Liver (tissue), 8 donors: ENCODE measurements at regions not wholly inside any gene's neighbourhood (a gene's known extent, or its start where the extent isn't known, plus 50 kb on each side); places are given as distances from the start of the nearest gene placed in this dataset.

Experiments used
- DNase-seq: peaks from one replicate; pipeline ENCODE4 v3.0.0-alpha.2; 2017; ENCODE audit warnings: low spot score
- H3K27ac ChIP-seq, 2 donors: one replicate each; pipeline ENCODE4 v1.7.0; 2013; ENCODE audit warnings: inconsistent platforms in 2 of 2, low read length in 2 of 2, control low read depth in 1 of 2, low read depth in 1 of 2, mild to moderate bottlenecking in 1 of 2
- H3K27me3 ChIP-seq, 4 donors: one replicate each; pipeline versions ENCODE4 v1.6.1 to v1.7.0; 2013; ENCODE audit warnings: low read length in 3 of 4, inconsistent platforms in 1 of 4, mild to moderate bottlenecking in 1 of 4, moderate library complexity in 1 of 4; ENCODE audit not compliant: control insufficient read depth in 4 of 4, insufficient read depth in 4 of 4
- H3K36me3 ChIP-seq, 4 donors: one replicate each; pipeline versions ENCODE4 v1.6.1 to v1.7.0; 2013; ENCODE audit warnings: low read length in 3 of 4, mild to moderate bottlenecking in 3 of 4, low read depth in 1 of 4, moderate library complexity in 1 of 4; ENCODE audit not compliant: control insufficient read depth in 4 of 4, insufficient read depth in 3 of 4
- H3K4me1 ChIP-seq, 4 donors: one replicate each; pipeline versions ENCODE4 v1.6.1 to v1.7.0; 2013; ENCODE audit warnings: low read length in 3 of 4, mild to moderate bottlenecking in 3 of 4, moderate library complexity in 1 of 4; ENCODE audit not compliant: control insufficient read depth in 4 of 4, insufficient read depth in 4 of 4
- H3K4me3 ChIP-seq, 3 donors: one replicate each; pipeline versions ENCODE4 v1.6.1 to v1.7.0; 2013; ENCODE audit warnings: low read length in 3 of 3, control low read depth in 1 of 3, low read depth in 1 of 3, mild to moderate bottlenecking in 1 of 3
- H3K9ac ChIP-seq, 2 donors: one replicate each; pipeline ENCODE4 v1.7.0; 2013; ENCODE audit warnings: low read length in 2 of 2, mild to moderate bottlenecking in 2 of 2, moderate library complexity in 2 of 2, control low read depth in 1 of 2, low read depth in 1 of 2
- H3K9me3 ChIP-seq, 4 donors: one replicate each; pipeline versions ENCODE4 v1.6.1 to v1.7.0; 2013; ENCODE audit warnings: low read length in 3 of 4; ENCODE audit not compliant: control insufficient read depth in 4 of 4
- ATF3 ChIP-seq: IDR thresholded peaks from 2 replicates; pipeline ENCODE4 v1.6.1; 2016; ENCODE audit warnings: antibody characterized with exemption
- CTCF ChIP-seq: fragments of 150-350 bp; IDR thresholded peaks from 2 replicates; pipeline ENCODE4 v1.5.1; 2017; ENCODE audit warnings: improper control_type of control experiment, low read depth, low read length; ENCODE audit not compliant: missing input control
- EGR1 ChIP-seq, 2 donors: IDR thresholded peaks; 2 replicates each; pipeline ENCODE4 v1.6.1; 2016 to 2018; ENCODE audit warnings: antibody characterized with exemption in 2 of 2, low read depth in 2 of 2
- FOXA1 ChIP-seq: IDR thresholded peaks from 2 replicates; pipeline ENCODE4 v1.6.1; 2016; ENCODE audit warnings: antibody characterized with exemption
- FOXA2 ChIP-seq: IDR thresholded peaks from 2 replicates; pipeline ENCODE4 v1.6.1; 2016; ENCODE audit warnings: antibody characterized with exemption
- GABPA ChIP-seq, 2 donors: IDR thresholded peaks in 1 of 2; conservative IDR thresholded peaks in 1 of 2; 2 replicates each; pipeline ENCODE4 v1.6.1; 2016; ENCODE audit warnings: antibody characterized with exemption in 2 of 2, mild to moderate bottlenecking in 1 of 2, moderate library complexity in 1 of 2
- HNF4A ChIP-seq, 2 donors: conservative IDR thresholded peaks; 2 replicates each; pipeline ENCODE4 v1.6.1; 2016; ENCODE audit warnings: antibody characterized with exemption in 2 of 2, mild to moderate bottlenecking in 2 of 2
- HNF4G ChIP-seq: IDR thresholded peaks from 2 replicates; pipeline ENCODE4 v1.6.1; 2016; ENCODE audit warnings: antibody characterized with exemption
- JUND ChIP-seq, 2 donors: IDR thresholded peaks; 2 replicates each; pipeline ENCODE4 v1.6.1; 2016; ENCODE audit warnings: antibody characterized with exemption in 2 of 2
- MAX ChIP-seq: IDR thresholded peaks from 2 replicates; pipeline ENCODE4 v1.6.1; 2016; ENCODE audit warnings: antibody characterized with exemption
- NR2F2 ChIP-seq: IDR thresholded peaks from 2 replicates; pipeline ENCODE4 v1.6.1; 2016; ENCODE audit warnings: antibody characterized with exemption
- RAD21 ChIP-seq, 2 donors: IDR thresholded peaks; 2 replicates each; pipeline ENCODE4 v1.6.1; 2016; ENCODE audit warnings: antibody characterized with exemption in 2 of 2, mild to moderate bottlenecking in 2 of 2
- REST ChIP-seq: IDR thresholded peaks from 2 replicates; pipeline ENCODE4 v1.6.1; 2016; ENCODE audit warnings: antibody characterized with exemption, mild to moderate bottlenecking
- RXRA ChIP-seq, 2 donors: IDR thresholded peaks; 2 replicates each; pipeline ENCODE4 v1.6.1; 2017 to 2018; ENCODE audit warnings: antibody characterized with exemption in 2 of 2, mild to moderate bottlenecking in 1 of 2
- SP1 ChIP-seq: IDR thresholded peaks from 2 replicates; pipeline ENCODE4 v1.6.1; 2018; ENCODE audit warnings: antibody characterized with exemption, mild to moderate bottlenecking
- TAF1 ChIP-seq: conservative IDR thresholded peaks from 2 replicates; pipeline ENCODE4 v1.6.1; 2016; ENCODE audit warnings: antibody characterized with exemption, mild to moderate bottlenecking
- YY1 ChIP-seq: IDR thresholded peaks from 2 replicates; pipeline ENCODE4 v1.6.1; 2016; ENCODE audit warnings: antibody characterized with exemption, mild to moderate bottlenecking
- ZBTB33 ChIP-seq: IDR thresholded peaks from 2 replicates; pipeline ENCODE4 v1.6.1; 2016; ENCODE audit warnings: antibody characterized with exemption
- WGBS: extraction: QIAGEN DNeasy Blood & Tissue Kit; methylation state at CpG from one replicate; pipeline ENCODE4 v1.1.7; 2013; 5-methylcytosine and 5-hydroxymethylcytosine counted together
- donor health status: healthy.
- donor health status: healthy.
- donor health status: healthy.
- donor health status: healthy.
- donor health status: healthy.

- 56% methylated on average over 2 of the region's 2 CpGs for WGBS
- no peaks in the 10 kb centered on the region for H3K36me3 ChIP-seq
- no peaks in the 10 kb centered on the region for H3K27me3 ChIP-seq
- H3K9me3 ChIP-seq, result no peaks in the 10 kb centered on the region
- no peak overlapping the region for H3K4me3 ChIP-seq
- no peaks in the 10 kb centered on the region for H3K4me1 ChIP-seq
- TF ChIP-seq FOXA1 (no peak), GABPA (IDR thresholded peaks at IDR 0.05 in 1 of 2, conservative IDR thresholded peaks at IDR 0.05 in 1 of 2) (no peak), HNF4A (conservative IDR thresholded peaks at IDR 0.05) (no peak), SP1 (no peak), ZBTB33 (no peak), HNF4G (no peak), JUND (IDR thresholded peaks at IDR 0.05) (no peak), NR2F2 (no peak), FOXA2 (no peak), RXRA (IDR thresholded peaks at IDR 0.05) (no peak), RAD21 (IDR thresholded peaks at IDR 0.05) (no peak), TAF1 (no peak), YY1 (no peak), MAX (no peak), CTCF (no peak), ATF3 (no peak), REST (no peak), EGR1 (IDR thresholded peaks at IDR 0.05; ENCODE audit: low read depth in 2 of 2) (no peak)
- H3K9ac ChIP-seq, result no peak overlapping the region
- no peak overlapping the region for H3K27ac ChIP-seq
- no peak for DNase-seq
These were observed 191.3 kb upstream of the KCNJ3 start for GRCh38 chr2:154507186-154507585.
